GM19035 (cell line): ENCODE measurements at regions not wholly inside any gene's neighbourhood (a gene's known extent, or its start where the extent isn't known, plus 50 kb on each side); places are given as distances from the start of the nearest gene placed in this dataset.

Source experiments
- ATAC-seq: cut with Tn5 transposase; IDR thresholded peaks from one replicate; pipeline ENCODE4 v1.9.1; 2021; ENCODE audit not compliant: unreplicated experiment

DNA sequence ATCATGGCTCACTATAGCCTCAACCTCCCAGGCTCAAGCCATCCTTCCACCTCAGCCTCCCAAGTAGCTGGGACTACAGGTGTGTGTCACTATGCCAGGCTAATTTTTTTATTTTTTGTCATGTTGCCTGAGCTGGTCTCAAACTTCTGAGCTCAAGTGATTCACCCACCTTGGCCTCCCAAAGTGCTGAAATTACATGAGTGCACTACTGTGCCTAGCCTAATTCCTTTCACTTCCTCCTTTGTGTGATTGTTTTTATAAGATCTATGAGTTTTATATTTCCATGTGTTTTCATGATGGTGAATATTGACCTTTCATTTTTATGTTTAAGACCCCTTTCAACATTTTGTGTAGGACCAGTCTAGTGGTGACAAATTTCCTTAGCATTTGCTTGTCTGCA is 55.2 kb upstream of the IL12B start:
- no peak for ATAC-seq

DNA sequence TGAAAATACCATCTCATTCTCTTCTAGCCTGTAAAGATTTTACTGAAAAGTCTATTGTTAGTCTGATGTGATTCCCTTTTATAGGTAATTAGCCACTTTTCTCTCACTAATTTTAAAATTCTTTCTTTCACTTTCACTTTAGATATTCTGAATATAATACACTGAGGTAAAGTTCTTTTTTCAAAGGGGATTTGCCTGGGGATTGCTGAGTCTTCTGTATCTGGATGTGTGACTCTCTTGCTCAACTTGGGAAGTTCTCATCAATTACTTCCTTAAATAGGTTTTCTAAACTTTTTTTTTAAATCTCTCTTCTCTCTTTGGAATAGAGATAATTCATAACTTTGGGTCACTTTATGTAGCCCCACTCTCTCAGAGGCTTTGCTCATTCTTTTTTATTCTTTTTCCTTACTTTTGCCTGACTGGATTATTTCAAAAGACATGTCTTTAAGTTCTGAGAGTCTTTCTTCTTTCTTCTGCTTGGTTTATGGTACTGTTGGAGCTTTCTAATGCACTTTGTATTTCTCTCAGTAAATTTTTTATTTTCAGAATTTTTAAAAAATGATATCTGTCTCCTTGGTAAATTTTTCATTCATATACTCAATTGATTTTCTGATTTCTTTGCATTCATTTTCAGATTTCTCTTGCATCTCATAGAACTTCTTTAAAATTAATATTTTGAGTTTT is 55.9 kb upstream of the IL12B start:
- no peak for ATAC-seq

DNA sequence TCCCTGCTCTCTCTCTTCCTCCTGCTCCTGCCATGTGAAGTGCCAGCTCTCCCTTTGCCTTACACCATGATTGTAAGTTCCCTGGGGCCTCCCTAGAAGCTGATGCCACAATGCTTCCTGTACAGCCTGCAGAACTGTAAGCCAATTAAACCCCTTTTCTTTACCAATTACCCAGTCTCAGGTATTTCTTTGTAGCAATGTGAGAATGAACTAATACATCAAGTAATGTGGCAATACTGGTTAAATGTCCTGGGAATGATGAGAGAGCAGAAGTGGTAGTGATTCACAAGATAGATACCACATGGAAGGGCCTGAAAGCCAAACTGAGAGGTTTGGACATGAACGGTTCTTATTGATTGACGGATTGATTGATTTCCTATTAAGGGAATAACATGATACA is 62.6 kb upstream of the IL12B start:
- ATAC-seq, result no peak

DNA sequence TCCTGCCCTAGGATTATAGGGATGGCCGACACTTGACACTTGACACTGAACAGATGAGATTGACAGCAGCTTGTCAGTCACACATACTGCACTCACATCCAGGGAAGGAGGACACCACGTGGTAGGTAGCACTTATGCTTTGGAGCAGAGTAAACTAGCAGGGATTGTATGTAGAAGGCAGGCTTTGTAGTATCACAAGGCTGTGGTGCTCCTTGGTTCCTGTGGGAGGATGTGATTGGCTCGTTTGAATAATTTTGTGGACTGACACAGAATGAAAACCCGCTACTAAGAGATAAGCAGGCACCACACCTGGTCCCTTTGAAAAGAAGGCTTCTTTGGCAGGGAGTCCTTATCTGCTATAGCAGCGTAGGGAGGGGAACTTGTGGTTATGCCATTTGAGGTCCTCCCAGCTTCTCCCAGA is 63.6 kb upstream of the IL12B start:
- no peak for ATAC-seq

DNA sequence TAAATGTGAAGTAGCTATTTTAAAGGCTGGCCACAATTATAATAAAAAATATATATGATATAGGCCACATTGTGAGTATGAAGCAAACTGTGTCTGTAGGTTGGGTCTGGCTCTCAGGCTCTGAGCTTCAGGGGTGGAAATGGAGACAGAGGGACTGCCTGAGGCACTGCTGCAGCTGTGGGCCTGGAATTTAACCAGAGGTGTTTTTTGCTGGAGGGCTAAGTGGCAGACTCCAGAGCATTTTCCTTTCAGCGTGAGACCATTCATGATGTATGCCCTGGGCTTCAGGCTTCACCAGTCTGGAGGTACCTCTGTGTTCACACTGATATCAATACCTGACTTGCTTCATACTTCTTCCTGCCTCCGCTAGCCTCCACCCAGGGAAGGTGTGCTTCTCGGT is 64.9 kb upstream of the IL12B start:
- no peak for ATAC-seq

DNA sequence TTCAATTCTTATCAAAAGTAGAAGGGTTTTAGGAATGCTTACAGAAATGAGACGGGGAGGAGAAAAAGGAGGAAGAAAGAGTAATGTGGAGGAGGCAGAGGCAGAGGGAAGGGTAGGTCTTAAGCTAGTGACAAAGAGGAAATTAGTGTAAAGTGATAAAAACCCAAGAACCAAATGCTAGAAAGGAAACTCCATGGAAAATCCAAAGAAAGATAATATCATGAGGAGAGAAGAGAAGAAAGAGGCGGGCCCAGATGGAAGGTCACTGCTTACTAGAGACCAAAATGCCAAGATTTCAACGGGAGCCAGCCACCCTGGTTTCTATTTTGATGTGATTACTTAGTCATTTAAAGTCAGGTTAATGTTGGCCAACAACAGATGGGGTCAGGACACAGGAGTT is 68.6 kb upstream of the IL12B start:
- ATAC-seq, result no peak

DNA sequence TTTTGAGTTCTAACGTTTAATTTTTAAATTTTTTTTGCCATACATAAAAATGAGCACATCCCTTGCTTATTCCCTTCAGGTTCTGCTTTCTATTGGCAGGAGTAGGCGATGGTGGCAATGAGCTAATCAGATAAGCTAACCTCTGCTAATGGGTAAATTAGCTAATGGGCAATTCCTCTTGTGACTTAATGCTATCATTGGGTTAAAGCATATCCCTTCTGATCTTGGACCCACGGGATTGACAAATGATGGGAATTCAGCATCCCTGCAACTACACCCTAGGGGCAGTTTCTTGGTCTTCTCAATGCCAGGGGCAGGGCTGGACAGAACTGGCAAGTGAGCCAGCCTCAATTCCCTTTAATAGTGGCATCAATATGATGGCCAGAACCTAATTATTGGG is 70.2 kb upstream of the IL12B start:
- no peak for ATAC-seq

DNA sequence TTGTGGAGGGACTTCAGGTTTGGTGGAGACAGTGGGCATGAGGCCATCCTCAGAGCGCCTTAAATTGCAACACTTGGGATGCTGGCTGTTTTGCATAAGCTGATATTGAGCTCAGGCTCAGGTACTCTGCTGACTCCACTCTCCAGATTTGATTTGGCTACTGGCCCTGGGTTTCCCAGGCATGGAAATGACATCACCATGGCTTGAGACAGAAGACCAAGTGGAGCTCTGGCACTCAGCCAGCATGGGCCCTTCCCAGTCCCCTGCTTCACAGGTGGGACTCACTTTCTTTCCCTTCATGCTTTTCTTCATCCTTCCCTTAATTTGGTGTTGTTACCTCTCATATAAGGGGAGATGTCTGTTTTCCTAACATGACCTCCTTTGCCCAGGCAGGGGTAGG is 72.0 kb upstream of the IL12B start:
- ATAC-seq, result no peak

DNA sequence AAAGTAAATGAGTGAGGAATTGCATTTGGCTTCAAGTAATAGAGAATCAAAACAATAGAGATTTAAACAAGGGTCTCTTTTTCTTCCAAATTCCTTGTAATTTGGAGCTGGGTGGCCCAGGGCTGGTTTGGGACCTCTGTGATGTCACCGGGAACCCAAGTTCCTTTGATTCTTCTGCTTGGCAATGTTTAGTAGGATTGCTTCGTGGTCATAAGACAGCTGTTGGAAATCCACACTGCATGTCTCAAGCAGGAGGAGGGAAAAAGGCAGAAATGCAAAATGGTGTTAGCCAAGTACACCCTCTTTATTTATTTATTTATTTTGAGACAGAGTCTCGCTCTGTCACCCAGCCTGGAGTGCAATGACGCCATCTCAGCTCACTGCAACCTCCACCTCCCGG is 72.6 kb upstream of the IL12B start:
- no peak for ATAC-seq

DNA sequence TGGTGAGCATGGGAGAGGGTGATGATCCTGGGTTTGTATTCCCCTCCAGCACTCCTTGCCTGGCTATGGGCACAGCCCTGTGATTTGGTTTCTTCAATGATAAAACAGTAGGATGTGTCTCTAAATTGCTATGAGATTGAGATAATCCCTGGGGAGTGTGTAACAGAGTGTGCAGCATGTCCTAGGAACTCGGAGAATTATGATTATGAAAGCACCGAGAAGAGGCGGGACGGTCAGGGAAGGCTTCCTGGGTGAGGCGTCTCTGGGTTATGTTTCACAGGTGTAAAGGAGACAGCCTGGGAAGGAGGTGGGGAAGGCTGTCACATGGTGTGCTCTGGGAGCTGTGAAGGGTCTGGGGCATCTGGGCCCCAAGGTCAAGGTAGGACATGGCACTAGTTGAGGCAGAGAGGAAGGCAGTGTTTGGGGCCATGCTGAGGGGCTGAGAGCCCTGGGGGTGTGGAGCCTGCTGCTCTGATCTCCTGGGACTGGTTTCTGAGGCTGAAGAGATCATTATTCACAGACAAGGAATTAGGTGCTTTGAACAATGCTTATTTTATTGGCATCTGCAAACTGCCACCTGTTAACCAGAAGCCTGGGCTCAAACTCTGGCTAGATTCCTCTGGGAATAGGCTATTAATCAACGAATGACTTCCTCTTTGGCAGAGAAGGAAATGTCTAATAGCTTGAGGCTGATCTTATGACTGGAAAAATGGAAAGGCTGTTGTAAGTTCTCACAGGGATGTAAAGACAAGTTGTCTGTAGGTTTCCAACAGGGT is 73.8 kb upstream of the IL12B start:
- ATAC-seq, result no peak

DNA sequence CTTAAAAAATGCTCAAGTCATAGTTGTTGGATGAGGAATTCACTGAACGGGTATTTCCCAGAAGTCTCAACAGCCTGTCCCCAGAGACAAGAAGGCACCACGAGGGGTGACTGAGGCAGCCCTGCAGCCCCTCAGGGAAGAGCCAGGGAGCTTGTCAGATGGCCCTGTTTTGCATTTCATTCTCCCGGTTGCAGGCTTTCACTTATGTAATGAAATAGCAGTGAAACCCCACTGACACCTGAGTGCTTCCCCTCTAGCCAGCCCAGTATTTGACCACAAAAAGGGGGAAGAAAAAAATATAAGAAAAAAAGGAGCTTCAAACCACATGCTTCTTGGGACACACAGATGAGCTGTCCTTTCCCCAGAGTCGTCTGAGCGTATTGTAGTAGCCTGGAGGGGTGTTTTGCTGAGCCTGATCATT is 75.3 kb upstream of the IL12B start:
- ATAC-seq, result peak; percentile 55

DNA sequence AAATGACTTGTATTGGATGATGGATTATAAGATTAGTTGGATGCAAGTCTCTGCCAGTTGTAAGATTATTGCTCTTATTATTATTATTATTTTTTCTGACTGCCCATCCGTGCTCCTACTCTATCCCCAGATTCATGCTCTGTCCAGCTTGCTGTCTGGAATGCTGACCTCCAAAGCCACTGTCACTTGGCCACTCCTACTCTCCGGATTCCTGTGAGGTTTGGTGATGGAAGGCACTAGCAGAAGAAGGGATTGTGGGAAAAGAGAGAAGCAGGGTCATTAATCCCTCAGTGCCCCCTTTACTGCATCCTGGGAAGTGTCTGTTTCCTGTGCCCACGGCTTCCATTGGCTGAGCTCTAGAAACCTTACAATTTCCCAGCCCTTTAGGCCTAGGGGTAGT is 76.3 kb upstream of the IL12B start:
- ATAC-seq, result no peak

DNA sequence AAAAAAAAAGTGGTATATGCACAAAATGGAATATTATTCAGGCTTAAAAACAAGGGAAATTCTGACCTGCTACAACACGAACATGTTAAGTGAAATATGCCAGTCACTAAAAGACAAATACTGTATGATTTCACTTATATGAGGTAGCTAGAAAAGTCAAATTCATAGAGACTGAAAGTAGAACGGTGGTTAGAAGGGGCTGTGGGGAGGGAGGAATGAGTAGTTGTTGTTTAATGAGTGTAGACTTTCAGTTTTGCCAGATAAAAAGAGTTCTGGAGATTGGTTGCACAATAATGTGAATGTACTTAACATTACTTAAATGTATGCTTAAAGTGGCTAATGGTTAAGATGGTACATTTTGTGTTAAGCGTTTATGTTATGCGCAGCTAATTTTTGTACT is 79.5 kb upstream of the IL12B start:
- peak; percentile 66 for ATAC-seq

DNA sequence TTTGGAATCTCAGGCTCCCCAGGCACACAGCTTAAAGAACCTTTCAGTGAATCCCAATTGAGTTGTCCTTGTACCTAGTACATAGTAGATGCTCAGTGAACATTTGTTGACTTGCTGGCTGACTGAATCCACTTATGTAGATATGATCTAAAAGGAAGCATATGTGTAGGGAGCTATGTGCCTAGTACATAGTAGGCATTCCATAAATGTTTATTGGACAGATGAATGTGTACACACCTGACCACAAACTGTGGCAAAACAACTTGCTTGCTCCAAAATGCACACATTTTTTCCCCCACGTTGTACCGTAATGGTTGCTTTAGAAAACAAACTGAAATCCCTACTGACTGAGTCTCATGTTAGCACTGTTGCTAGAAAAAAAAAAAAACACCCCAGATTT is 80.2 kb upstream of the IL12B start:
- ATAC-seq, result no peak

DNA sequence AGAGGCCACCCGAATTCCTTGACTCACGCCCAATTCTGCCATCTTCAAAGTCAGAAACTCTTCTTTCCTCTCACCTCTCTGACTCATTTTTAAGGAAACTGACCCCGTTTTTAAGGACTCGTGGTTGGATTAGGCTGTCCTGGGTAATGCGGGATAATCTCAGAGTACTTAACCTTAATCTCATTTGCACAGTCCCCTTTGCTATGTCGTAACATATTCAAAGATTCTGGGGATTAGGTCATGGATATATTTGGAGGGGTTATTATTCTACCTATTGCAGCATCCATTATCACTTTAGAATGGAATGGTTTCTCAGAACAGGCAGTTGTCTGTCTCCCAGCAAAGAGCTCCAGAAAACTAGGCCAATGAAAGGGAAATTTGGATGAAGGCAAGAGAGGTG is 80.8 kb upstream of the IL12B start:
- no peak for ATAC-seq

DNA sequence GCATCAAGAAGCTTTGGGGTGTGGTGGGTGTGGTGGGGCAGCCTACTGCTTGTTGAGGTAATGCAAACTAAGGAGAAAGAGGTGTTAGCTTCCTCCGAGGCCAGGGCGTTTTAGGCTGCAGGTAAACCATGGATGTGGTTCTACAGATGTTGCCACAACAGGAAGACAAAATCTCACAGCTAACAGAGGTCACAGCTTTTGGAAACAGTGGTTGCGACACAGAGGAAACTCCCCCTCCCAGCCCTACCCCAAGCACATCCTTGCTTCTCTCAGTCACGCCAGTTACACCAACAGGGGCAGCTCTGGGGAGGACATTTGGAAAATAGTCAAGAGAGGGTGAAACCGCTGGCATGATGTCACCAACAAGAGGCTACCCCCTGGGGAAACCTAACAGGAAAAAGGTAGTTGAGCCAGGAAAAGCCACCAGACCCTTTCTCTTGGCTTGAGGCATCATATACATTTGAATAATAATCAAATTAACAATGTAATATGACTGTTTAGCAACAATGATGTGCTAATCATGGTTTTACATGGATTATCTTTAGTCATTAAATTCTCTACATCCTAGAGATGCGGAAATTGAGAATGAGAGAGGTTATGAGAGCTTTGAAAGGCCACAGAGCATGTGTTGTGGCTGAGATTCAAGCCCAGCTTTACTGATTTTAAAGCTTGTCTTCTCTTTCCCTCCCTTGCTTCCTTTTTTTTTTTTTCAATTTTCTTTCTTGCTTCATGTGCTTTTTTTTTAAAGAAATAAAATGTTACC is 82.2 kb upstream of the IL12B start:
- no peak for ATAC-seq

DNA sequence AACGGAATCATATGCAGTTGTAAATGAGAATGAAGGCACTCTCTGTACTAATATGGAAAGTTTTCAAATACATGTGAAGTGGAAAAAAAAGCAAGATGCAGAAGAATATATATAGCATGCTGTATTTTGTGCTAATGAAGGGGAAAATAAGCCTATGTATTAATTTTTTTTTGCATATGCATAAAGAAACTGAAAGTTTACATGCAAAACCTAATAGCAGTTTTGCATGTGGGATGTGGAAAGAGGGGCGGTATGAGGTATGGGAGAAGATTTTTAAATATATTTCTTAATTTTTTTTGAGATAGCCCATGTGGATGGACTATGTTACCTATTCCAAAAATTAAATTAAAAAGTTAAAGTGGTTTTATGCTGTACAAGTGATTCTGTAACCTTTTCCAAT is 83.7 kb upstream of the IL12B start:
- ATAC-seq, result no peak

DNA sequence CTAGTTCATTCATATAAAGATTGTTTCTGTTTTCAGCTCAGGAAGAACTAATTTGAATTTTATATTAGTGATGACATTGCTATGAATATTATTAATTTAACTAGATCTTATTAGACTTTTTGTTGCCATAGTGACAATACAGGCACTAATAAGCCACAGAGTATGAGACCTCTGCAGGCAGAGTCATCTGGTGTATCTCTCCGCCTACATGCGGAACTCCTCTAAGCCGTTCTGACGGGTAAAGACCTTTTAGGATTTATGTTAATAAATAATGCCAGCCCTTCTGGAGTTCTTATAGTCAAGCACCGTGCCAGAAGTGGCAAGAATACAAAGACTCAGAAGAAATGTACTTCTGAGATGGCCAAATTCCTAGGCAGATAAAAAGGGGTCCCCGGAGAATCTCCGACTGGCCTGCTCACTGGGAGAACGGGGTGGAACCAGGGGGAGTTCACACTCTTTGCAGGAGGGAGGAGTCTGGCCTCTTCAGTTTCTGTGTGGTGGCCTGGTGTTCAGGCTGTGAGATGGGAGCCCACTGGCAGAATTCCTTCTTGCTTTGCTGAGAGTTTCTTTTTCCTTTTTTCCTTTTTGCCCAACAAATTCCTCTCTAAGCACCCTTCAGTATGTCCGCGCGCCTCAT is 85.1 kb upstream of the IL12B start:
- ATAC-seq, result no peak

DNA sequence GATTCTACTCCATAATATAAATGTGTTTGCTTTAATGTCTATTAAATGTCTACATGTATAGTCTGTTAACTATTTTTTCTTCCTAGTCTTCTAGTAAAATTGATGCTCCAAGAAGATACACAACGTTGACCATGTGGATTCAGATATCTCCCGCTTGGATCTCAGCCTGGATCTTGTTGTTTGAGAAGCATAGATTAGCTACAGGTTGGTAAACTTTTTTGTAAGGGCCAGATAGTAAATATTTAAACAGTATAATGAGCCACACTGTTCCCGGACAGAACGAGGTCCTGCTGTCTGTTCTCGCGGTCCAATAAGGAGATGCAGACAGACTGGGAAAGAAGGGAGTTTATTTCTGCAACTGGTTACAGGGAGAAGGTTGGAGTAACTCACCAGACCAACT is 86.2 kb upstream of the IL12B start:
- ATAC-seq, result no peak

DNA sequence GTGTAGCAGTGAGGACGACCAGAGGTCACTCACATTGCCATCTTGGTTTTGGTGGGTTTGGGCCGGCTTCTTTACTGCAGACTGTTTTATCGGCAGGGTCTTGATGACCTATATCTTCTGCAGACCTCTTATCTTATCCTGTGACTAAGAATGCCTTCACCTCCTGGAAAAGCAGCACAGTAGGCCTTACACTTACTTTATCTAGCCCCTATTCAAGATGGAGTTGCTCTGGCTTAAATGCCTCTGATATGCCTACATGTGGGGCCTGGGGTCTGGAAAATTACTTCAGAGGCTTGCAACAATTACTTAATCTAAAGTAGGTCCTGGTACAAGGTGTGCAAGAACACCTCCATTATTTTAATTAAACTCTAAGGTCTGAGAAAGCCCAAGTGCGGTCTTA is 86.9 kb upstream of the IL12B start:
- no peak for ATAC-seq

DNA sequence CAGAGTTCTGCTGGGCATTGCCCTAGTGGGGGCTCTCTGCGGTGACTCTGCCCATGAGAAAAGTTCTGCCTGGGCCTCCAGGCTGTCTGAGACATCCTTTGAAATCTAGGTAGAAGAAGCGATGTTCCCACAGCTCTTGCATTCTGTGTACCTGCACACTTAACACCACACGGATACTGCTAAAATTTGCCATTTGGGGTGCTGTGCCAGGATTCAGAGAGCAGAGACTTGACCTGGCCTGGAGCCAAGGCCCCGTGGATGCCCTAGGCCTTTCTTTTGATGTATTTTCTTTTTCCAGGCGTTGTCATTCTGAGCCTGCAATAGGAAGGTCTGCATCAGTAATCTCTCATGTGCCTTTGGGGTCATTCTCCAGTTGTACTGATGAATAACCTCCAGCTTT is 89.3 kb upstream of the IL12B start:
- no peak for ATAC-seq

DNA sequence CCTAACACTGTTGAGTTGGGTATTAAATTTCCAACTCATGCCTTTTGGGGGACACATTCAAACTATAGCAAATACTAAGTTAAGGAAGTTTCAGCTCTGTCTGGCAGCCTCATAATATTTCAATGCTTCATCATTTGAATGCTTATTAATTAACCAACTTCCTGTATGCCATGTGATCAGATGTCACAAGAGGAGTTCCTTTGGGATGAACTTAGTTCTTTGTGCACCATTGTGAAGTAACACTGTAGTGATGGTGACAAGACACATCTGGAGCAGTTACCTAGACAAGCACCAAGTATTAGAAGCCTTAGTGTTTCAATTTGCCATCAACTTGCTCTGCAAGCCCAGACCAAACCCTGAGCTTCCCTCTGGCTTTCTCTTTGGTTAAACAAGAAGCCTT is 90.7 kb upstream of the IL12B start:
- ATAC-seq, result no peak
